Upper lobe of left lung (tissue), 4 donors: ENCODE measurements at regions not wholly inside any gene's neighbourhood (a gene's known extent, or its start where the extent isn't known, plus 50 kb on each side); places are given as distances from the start of the nearest gene placed in this dataset.

ENCODE experiments used
- EP300 ChIP-seq, 4 donors: sonication (generic); formaldehyde crosslinking; IDR thresholded peaks; one replicate each; pipeline ENCODE4 v1.5.1; 2017; ENCODE audit warnings: antibody characterized with exemption in 4 of 4, control low read depth in 2 of 4
- POLR2A ChIP-seq, 4 donors: fragments of 450-650 bp; IDR thresholded peaks; one replicate each; pipeline ENCODE4 v1.5.1; 2016 to 2017; ENCODE audit warnings: antibody characterized with exemption in 4 of 4, mild to moderate bottlenecking in 2 of 4
- POLR2AphosphoS5 ChIP-seq, 2 donors: sonication (generic); formaldehyde crosslinking; IDR thresholded peaks; one replicate each; pipeline ENCODE4 v1.5.1; 2017; ENCODE audit warnings: antibody characterized with exemption in 2 of 2
- TF ChIP-seq, protein P1 (sequence below), 6 experiments: fragments of 450-650 bp in 4 of 6; fragments of 200-600 bp in 2 of 6; sonication (generic) in 2 of 6; IDR thresholded peaks; one replicate each; pipeline ENCODE4 v1.5.1; 2016 to 2019; ENCODE audit warnings: antibody characterized with exemption in 6 of 6

DNA sequence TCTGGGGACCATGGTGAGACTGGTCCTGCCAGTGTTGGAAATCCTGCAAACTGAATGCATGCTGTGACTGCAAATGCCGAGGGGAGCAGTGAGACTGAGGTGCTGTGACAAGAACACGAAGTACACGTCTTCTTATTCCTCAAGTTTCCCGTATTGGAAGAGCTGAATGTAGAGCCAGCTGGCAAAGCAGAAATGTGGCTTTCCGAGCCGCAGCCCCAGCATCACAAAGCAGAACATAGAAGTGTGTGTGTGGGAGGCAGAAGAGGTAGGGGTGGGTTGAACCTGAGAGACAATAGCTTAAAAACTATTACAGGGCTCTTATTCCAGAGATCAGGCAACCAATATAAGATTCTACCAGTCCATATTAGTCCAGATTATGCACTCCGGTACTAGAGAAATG is 98.8 kb downstream of the CARTPT start:
- TF ChIP-seq, protein P1, sequence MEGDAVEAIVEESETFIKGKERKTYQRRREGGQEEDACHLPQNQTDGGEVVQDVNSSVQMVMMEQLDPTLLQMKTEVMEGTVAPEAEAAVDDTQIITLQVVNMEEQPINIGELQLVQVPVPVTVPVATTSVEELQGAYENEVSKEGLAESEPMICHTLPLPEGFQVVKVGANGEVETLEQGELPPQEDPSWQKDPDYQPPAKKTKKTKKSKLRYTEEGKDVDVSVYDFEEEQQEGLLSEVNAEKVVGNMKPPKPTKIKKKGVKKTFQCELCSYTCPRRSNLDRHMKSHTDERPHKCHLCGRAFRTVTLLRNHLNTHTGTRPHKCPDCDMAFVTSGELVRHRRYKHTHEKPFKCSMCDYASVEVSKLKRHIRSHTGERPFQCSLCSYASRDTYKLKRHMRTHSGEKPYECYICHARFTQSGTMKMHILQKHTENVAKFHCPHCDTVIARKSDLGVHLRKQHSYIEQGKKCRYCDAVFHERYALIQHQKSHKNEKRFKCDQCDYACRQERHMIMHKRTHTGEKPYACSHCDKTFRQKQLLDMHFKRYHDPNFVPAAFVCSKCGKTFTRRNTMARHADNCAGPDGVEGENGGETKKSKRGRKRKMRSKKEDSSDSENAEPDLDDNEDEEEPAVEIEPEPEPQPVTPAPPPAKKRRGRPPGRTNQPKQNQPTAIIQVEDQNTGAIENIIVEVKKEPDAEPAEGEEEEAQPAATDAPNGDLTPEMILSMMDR (IDR thresholded peaks at IDR 0.05) = no peak
- no peak for TF ChIP-seq EP300 (IDR thresholded peaks at IDR 0.05)
- TF ChIP-seq POLR2A (IDR thresholded peaks at IDR 0.05) = no peak
- TF ChIP-seq POLR2AphosphoS5 (IDR thresholded peaks at IDR 0.05) = no peak
